ENCODE measurements at regions not wholly inside any gene's neighbourhood (a gene's known extent, or its start where the extent isn't known, plus 50 kb on each side); places are given as distances from the start of the nearest gene placed in this dataset.

DNA sequence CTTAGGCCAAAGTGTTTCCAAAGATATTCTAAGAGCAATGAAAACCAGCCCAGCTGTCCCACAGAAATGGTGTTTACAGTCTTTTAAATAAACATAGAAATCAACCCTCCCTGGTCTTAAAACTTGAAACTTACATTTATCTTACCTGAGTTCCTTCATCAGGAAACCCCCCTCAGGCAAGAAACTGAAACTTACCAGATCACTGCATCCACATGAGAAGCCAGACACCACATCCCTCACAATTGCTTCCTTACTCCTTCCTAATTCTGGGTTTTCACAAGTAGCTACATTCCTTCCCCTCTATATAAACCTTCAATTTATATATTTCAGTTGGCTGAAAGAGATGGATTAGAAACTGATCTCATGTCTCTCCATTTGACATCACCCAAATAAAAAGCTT, 563.0 kb upstream of the CHRM3 start:
- TF ChIP-seq EP300 (IDR thresholded peaks at IDR 0.05) (no peak), POLR2A (IDR thresholded peaks at IDR 0.05) (no peak)
- TF ChIP-seq, protein P1, sequence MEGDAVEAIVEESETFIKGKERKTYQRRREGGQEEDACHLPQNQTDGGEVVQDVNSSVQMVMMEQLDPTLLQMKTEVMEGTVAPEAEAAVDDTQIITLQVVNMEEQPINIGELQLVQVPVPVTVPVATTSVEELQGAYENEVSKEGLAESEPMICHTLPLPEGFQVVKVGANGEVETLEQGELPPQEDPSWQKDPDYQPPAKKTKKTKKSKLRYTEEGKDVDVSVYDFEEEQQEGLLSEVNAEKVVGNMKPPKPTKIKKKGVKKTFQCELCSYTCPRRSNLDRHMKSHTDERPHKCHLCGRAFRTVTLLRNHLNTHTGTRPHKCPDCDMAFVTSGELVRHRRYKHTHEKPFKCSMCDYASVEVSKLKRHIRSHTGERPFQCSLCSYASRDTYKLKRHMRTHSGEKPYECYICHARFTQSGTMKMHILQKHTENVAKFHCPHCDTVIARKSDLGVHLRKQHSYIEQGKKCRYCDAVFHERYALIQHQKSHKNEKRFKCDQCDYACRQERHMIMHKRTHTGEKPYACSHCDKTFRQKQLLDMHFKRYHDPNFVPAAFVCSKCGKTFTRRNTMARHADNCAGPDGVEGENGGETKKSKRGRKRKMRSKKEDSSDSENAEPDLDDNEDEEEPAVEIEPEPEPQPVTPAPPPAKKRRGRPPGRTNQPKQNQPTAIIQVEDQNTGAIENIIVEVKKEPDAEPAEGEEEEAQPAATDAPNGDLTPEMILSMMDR (IDR thresholded peaks at IDR 0.05) = no peak
